WERI-Rb-1 (cell line): ENCODE measurements at regions not wholly inside any gene's neighbourhood (a gene's known extent, or its start where the extent isn't known, plus 50 kb on each side); places are given as distances from the start of the nearest gene placed in this dataset.

Experiments
- DNase-seq: peaks from one replicate; pipeline ENCODE4 v3.0.0-alpha.2; 2020
- H3K27ac ChIP-seq: fragments of 250-450 bp; sonication (Bioruptor Pico); 2 replicates; pipeline ENCODE4 v1.5.1; 2020; ENCODE audit warnings: mild to moderate bottlenecking, moderate library complexity
- H3K27me3 ChIP-seq: fragments of 250-450 bp; sonication (Bioruptor Pico); 2 replicates; pipeline ENCODE4 v1.5.1; 2021; ENCODE audit warnings: mild to moderate bottlenecking, low read depth, moderate library complexity; ENCODE audit not compliant: insufficient read depth, severe bottlenecking
- H3K36me3 ChIP-seq: fragments of 250-450 bp; sonication (Bioruptor Pico); 2 replicates; pipeline ENCODE4 v1.5.1; 2020; ENCODE audit warnings: mild to moderate bottlenecking, moderate library complexity
- H3K4me3 ChIP-seq: 2 replicates; pipeline ENCODE4 v1.5.1; 2011; ENCODE audit warnings: low read depth, mild to moderate bottlenecking, control low read depth, low read length
- H3K9me3 ChIP-seq: fragments of 250-450 bp; sonication (Bioruptor Pico); 2 replicates; pipeline ENCODE4 v1.5.1; 2021; ENCODE audit warnings: mild to moderate bottlenecking, moderate library complexity; ENCODE audit not compliant: severe bottlenecking
- CTCF ChIP-seq: IDR thresholded peaks from 2 replicates; pipeline ENCODE4 v1.5.1; 2011; ENCODE audit warnings: low read depth, mild to moderate bottlenecking, control low read depth, inconsistent platforms, low read length

- no peak overlapping the region for H3K27ac ChIP-seq
- no peak for DNase-seq
- no peaks in the 10 kb centered on the region for H3K27me3 ChIP-seq
- no peaks in the 10 kb centered on the region for H3K9me3 ChIP-seq
- no peak overlapping the region for H3K4me3 ChIP-seq
- no peak for TF ChIP-seq CTCF
- no peaks in the 10 kb centered on the region for H3K36me3 ChIP-seq
These were observed 688.0 kb upstream of the COX7C start for GRCh38 chr5:85929713-85930112.

GRCh38 chr5:85931220-85931619, 686.5 kb upstream of the COX7C start:
- H3K27me3 ChIP-seq, result no peaks in the 10 kb centered on the region
- no peaks in the 10 kb centered on the region for H3K9me3 ChIP-seq
- H3K27ac ChIP-seq, result no peak overlapping the region
- no peak for TF ChIP-seq CTCF
- no peaks in the 10 kb centered on the region for H3K36me3 ChIP-seq
- no peak overlapping the region for H3K4me3 ChIP-seq
- no peak for DNase-seq

GRCh38 chr5:85938201-85938600, 679.5 kb upstream of the COX7C start:
- Histone ChIP-seq H3K27ac (no peak overlapping the region), H3K9me3 (no peaks in the 10 kb centered on the region), H3K27me3 (no peaks in the 10 kb centered on the region), H3K4me3 (no peak overlapping the region), H3K36me3 (no peaks in the 10 kb centered on the region)
- no peak for DNase-seq
- no peak for TF ChIP-seq CTCF

- no peak for DNase-seq
These were observed 666.0 kb upstream of the COX7C start for GRCh38 chr5:85951707-85952210.

GRCh38 chr5:85952680-85953079, 665.1 kb upstream of the COX7C start:
- DNase-seq, result no peak
- no peak for TF ChIP-seq CTCF
- Histone ChIP-seq H3K36me3 (no peaks in the 10 kb centered on the region), H3K27ac (no peak overlapping the region), H3K27me3 (no peaks in the 10 kb centered on the region), H3K9me3 (no peaks in the 10 kb centered on the region), H3K4me3 (no peak overlapping the region)

More at GRCh38 chr5:85951707-85952210, 666.0 kb upstream of the COX7C start:
- no peak for TF ChIP-seq CTCF
- no peak overlapping the region for H3K4me3 ChIP-seq
- no peaks in the 10 kb centered on the region for H3K36me3 ChIP-seq
- no peaks in the 10 kb centered on the region for H3K9me3 ChIP-seq
- no peak overlapping the region for H3K27ac ChIP-seq
- H3K27me3 ChIP-seq, result no peaks in the 10 kb centered on the region

- TF ChIP-seq CTCF, result no peak
- H3K9me3 ChIP-seq, result no peaks in the 10 kb centered on the region
- H3K36me3 ChIP-seq, result no peaks in the 10 kb centered on the region
- no peak overlapping the region for H3K27ac ChIP-seq
- no peaks in the 10 kb centered on the region for H3K27me3 ChIP-seq
- H3K4me3 ChIP-seq, result no peak overlapping the region
- no peak for DNase-seq
These were observed 650.1 kb upstream of the COX7C start for GRCh38 chr5:85967681-85968080.
